ENCODE measurements at regions not wholly inside any gene's neighbourhood (a gene's known extent, or its start where the extent isn't known, plus 50 kb on each side); places are given as distances from the start of the nearest gene placed in this dataset.

DNA sequence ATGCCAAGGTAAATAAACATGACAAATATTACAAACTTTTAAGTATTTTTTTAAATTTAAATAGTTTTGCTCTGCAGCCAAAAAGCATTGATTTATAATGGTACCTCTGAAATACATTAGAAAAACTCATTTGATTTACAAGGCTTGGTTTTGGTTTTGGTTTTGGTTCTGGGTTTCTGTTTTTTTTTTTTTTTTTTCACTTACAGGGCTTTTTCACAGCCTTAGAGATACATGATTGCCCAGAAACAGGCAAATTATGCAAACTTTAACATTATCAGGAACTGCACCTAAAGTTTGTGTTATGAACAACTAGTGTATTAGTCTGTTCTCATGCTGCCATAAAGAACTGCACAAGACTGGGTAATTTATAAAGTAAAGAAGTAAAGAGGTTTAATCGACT is 196.4 kb upstream of the DDX53 start:
- TF ChIP-seq, protein P1, sequence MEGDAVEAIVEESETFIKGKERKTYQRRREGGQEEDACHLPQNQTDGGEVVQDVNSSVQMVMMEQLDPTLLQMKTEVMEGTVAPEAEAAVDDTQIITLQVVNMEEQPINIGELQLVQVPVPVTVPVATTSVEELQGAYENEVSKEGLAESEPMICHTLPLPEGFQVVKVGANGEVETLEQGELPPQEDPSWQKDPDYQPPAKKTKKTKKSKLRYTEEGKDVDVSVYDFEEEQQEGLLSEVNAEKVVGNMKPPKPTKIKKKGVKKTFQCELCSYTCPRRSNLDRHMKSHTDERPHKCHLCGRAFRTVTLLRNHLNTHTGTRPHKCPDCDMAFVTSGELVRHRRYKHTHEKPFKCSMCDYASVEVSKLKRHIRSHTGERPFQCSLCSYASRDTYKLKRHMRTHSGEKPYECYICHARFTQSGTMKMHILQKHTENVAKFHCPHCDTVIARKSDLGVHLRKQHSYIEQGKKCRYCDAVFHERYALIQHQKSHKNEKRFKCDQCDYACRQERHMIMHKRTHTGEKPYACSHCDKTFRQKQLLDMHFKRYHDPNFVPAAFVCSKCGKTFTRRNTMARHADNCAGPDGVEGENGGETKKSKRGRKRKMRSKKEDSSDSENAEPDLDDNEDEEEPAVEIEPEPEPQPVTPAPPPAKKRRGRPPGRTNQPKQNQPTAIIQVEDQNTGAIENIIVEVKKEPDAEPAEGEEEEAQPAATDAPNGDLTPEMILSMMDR (IDR thresholded peaks at IDR 0.05), result no peak
- no peak for TF ChIP-seq POLR2A (IDR thresholded peaks at IDR 0.05)

All from uterus (tissue), 2 donors.